SK-N-MC (cell line): ENCODE measurements at regions not wholly inside any gene's neighbourhood (a gene's known extent, or its start where the extent isn't known, plus 50 kb on each side); places are given as distances from the start of the nearest gene placed in this dataset.
"Not testable (repeated sequence)": the region's sequence is repeated elsewhere in the genome, so short reads cannot be mapped to it uniquely, and the experiment has no call there.

Source experiments
- DNase-seq: peaks from one replicate; pipeline ENCODE4 v3.0.0-alpha.2; 2011; ENCODE audit warnings: low read depth, low spot score
- H3K27ac ChIP-seq: fragments of 200-600 bp; sonication (generic); 2 replicates; pipeline ENCODE4 v1.5.1; 2016; ENCODE audit warnings: mixed run types
- H3K36me3 ChIP-seq: fragments of 200-600 bp; sonication (generic); 2 replicates; pipeline ENCODE4 v1.6.1; 2017; ENCODE audit warnings: antibody characterized with exemption, low read length, mixed read lengths; ENCODE audit not compliant: insufficient read depth
- H3K4me3 ChIP-seq: fragments of 200-600 bp; sonication (generic); 2 replicates; pipeline ENCODE4 v1.5.1; 2016
- H3K9ac ChIP-seq: fragments of 200-600 bp; sonication (generic); 2 replicates; pipeline ENCODE4 v1.8.0; 2017; ENCODE audit warnings: mixed run types, mixed read lengths; ENCODE audit not compliant: insufficient read length
- H3K9me3 ChIP-seq: fragments of 200-600 bp; sonication (generic); 2 replicates; pipeline ENCODE4 v1.6.1; 2017; ENCODE audit warnings: low read depth, mild to moderate bottlenecking, antibody characterized with exemption, low read length, moderate library complexity, mixed read lengths
- EZH2 ChIP-seq: fragments of 200-600 bp; sonication (generic); IDR thresholded peaks from one replicate; pipeline ENCODE4 v1.6.1; 2017; ENCODE audit warnings: antibody characterized with exemption
- FOXP2 ChIP-seq: optimal IDR thresholded peaks from 2 replicates; pipeline ENCODE3; 2011; ENCODE audit warnings: mild to moderate bottlenecking, moderate library complexity; ENCODE audit not compliant: insufficient read depth; ENCODE audit errors: extremely low read length, control extremely low read depth
- POLR2AphosphoS5 ChIP-seq: IDR thresholded peaks from 2 replicates; pipeline ENCODE4 v1.6.1; 2012; ENCODE audit warnings: mild to moderate bottlenecking, low read depth, low read length, borderline replicate concordance

GRCh38 chr19:41495589-41495988 is 52.6 kb downstream of the ERICH4 start:
- Histone ChIP-seq H3K27ac (no peak overlapping the region), H3K4me3 (no peak overlapping the region), H3K36me3 (no peaks in the 10 kb centered on the region), H3K9ac (no peak overlapping the region), H3K9me3 (no peaks in the 10 kb centered on the region)
- TF ChIP-seq FOXP2 (no peak), EZH2 (no peak), POLR2AphosphoS5 (no peak)
- no peak for DNase-seq

- H3K36me3 ChIP-seq, result no peaks in the 10 kb centered on the region
- H3K9ac ChIP-seq, result no peak overlapping the region
- H3K27ac ChIP-seq, result no peak overlapping the region
- no peak for DNase-seq
- no peaks in the 10 kb centered on the region for H3K9me3 ChIP-seq
- H3K4me3 ChIP-seq, result no peak overlapping the region
- TF ChIP-seq EZH2, result no peak
- no peak for TF ChIP-seq FOXP2
- TF ChIP-seq POLR2AphosphoS5, result no peak
These were observed 56.9 kb downstream of the ERICH4 start for GRCh38 chr19:41499899-41500298.

- Histone ChIP-seq H3K27ac (no peak overlapping the region), H3K9me3 (no peaks in the 10 kb centered on the region), H3K36me3 (no peaks in the 10 kb centered on the region), H3K9ac (no peak overlapping the region), H3K4me3 (no peak overlapping the region)
- TF ChIP-seq FOXP2, result no peak
- TF ChIP-seq POLR2AphosphoS5, result no peak
- DNase-seq, result no peak
These were observed 57.5 kb downstream of the ERICH4 start for GRCh38 chr19:41500443-41500842.

GRCh38 chr19:41501854-41502253 is 58.9 kb downstream of the ERICH4 start:
- Histone ChIP-seq H3K4me3 (peak overlapping the region; percentile 69), H3K9ac (peak overlapping the region; percentile 34), H3K9me3 (no peaks in the 10 kb centered on the region), H3K36me3 (no peaks in the 10 kb centered on the region), H3K27ac (no peak overlapping the region)
- TF ChIP-seq FOXP2 (no peak), POLR2AphosphoS5 (no peak), EZH2 (no peak)
- DNase-seq, result no peak

GRCh38 chr19:41505105-41505504 is 62.1 kb downstream of the ERICH4 start:
- Histone ChIP-seq H3K36me3 (no peaks in the 10 kb centered on the region), H3K9me3 (no peaks in the 10 kb centered on the region), H3K27ac (no peak overlapping the region), H3K4me3 (no peak overlapping the region), H3K9ac (no peak overlapping the region)
- DNase-seq, result no peak
- TF ChIP-seq POLR2AphosphoS5 (no peak), EZH2 (no peak), FOXP2 (no peak)

- H3K27ac ChIP-seq, result no peak overlapping the region
- H3K9me3 ChIP-seq, result no peaks in the 10 kb centered on the region
- H3K4me3 ChIP-seq, result no peak overlapping the region
- no peak overlapping the region for H3K9ac ChIP-seq
- TF ChIP-seq POLR2AphosphoS5 (no peak), FOXP2 (no peak), EZH2 (no peak)
- no peak for DNase-seq
- no peaks in the 10 kb centered on the region for H3K36me3 ChIP-seq
These were observed 65.5 kb upstream of the CEACAM21 start for GRCh38 chr19:41510484-41510883.

- no peaks in the 10 kb centered on the region for H3K36me3 ChIP-seq
- TF ChIP-seq FOXP2 (no peak), EZH2 (no peak), POLR2AphosphoS5 (no peak)
- H3K4me3 ChIP-seq, result no peak overlapping the region
- no peak for DNase-seq
- no peaks in the 10 kb centered on the region for H3K9me3 ChIP-seq
- no peak overlapping the region for H3K27ac ChIP-seq
- H3K9ac ChIP-seq, result no peak overlapping the region
These were observed 64.3 kb upstream of the CEACAM21 start for GRCh38 chr19:41511628-41512027.

GRCh38 chr19:41515015-41515652 is 60.8 kb upstream of the CEACAM21 start:
- Histone ChIP-seq H3K27ac (no peak overlapping the region), H3K9me3 (no peaks in the 10 kb centered on the region), H3K9ac (no peak overlapping the region), H3K36me3 (no peaks in the 10 kb centered on the region), H3K4me3 (no peak overlapping the region)
- no peak for TF ChIP-seq EZH2
- no peak for TF ChIP-seq FOXP2
- TF ChIP-seq POLR2AphosphoS5, result no peak
- no peak for DNase-seq

- not testable (repeated sequence) for H3K9ac ChIP-seq, H3K4me3 ChIP-seq, H3K9me3 ChIP-seq, DNase-seq, H3K36me3 ChIP-seq, H3K27ac ChIP-seq
These were observed 59.4 kb upstream of the CEACAM21 start for GRCh38 chr19:41516292-41517171.
